HG02884 (cell line): ENCODE measurements at regions not wholly inside any gene's neighbourhood (a gene's known extent, or its start where the extent isn't known, plus 50 kb on each side); places are given as distances from the start of the nearest gene placed in this dataset.

Experiments
- ATAC-seq: cut with Tn5 transposase; IDR thresholded peaks from one replicate; pipeline ENCODE4 v1.9.1; 2021; ENCODE audit warnings: mild to moderate bottlenecking, moderate library complexity; ENCODE audit not compliant: unreplicated experiment

DNA sequence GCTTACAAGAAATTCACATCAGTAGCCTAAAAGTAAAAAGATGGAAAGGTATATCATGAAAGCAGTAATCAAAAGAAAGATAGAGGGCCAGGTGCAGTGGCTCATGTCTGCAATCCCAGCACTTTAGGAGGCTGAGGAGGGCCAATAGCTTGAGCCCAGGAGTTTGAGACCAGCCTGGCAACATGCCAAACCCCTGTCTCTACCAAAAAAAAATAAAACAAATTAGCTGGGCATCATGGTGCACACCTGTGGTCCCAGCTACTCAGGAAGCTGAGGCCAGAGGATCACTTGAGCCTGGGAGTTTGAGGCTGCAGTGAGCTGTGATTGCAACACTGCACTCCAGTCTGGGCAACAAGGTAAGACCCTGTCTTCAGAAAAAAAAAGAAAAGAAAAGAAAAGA lies 55.5 kb downstream of the GSPT2 start:
- no peak for ATAC-seq

DNA sequence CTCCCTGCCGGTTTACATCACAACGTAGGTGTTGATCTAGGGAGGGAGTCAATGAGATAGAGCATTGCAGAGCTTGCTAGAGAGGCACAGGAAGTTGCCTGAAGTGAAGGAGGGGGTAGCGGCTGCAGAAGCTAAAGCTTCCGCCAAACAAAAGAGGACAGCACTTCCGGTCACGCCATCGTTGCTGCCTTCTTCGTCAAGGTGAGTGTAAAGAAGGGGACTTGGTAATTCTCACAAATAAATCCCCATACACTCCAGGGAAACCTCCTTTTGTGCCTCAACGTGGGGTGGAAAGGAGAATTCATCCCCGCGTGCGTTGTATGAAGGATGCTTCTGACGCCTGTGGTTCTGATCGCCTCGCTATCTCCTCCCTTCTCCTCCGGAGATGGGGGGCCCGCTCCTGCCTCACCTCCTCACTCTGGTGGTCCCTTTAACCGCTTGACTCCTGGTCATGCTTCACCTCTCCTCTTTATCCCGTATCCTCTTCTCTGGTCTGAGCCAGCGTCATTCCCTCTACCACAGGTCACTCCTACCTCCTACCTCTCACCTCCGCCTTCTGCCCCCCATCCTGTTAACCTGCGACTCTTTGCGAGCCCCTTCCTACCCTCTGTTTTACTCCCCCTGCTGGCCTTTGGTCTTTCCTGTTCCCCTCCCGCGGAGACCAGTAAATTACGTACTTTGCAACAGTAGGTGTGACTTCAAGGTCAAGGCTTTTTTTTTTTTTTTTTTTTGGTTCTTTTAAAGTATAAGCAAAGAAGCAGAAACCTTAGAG lies 59.9 kb downstream of the GSPT2 start:
- peak; percentile 90 for ATAC-seq

DNA sequence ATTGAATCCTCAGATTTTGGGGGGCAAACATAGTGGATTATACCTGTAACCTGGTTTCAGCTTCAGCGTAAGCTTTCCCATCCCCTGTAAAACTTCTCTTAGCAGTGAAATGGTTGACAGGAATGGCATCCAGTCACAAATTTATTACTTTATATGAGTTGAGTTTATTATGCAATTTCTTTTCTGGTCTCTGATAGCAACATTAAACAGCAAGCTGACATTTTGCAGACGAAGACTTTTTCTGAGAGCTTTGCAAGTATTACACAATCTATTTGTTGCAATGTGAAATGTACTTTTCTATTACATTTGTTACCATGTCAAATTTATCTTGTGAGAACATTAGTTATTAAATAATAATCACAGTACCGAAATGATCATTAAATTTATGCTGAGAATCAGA lies 60.6 kb downstream of the GSPT2 start:
- ATAC-seq, result no peak

DNA sequence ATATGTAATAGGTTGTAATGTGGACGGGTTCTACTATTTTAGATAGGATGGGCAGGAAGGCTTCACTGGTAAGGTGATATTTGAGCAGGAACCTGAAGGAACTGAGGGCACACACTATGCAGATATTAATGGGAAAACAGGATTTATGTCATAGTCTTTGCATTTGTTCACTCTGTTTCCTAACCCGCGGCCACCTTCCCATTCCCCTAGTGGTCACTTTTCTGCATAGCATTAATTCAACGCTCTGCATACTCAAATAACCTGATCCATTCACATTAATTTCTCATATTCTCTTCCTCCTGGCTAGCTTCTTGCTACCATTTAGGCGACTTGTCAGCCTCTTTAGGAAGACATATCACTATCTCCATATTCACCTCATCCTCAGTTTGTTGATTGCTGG lies 61.5 kb downstream of the GSPT2 start:
- ATAC-seq, result no peak

DNA sequence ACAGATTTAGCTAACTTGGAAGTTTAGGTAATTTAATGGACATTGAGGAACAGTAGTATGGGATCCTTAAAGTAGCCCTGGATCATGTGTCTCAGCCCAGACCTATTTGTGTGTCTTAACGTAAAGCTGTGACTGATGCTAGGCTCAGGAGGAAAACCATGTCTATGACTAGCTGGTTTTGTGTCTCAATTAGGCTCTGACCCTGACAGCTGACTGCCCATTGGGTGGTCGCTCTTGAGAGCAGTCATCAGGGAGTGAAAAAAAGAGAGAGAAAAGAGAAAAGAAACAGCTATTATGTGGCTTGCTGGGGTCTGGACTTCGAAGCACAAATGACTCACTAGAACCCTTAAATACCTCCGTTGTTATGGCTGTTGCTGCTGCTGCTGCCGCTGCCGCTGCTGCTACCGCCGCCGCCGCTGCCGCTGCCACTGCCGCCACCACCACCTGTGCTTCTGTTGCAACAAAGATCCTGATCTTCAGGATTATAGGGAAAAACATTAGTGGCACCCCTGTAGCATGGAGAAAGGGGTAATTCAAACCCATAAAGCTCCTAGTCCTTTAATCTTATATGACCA lies 70.7 kb downstream of the GSPT2 start:
- no peak for ATAC-seq

DNA sequence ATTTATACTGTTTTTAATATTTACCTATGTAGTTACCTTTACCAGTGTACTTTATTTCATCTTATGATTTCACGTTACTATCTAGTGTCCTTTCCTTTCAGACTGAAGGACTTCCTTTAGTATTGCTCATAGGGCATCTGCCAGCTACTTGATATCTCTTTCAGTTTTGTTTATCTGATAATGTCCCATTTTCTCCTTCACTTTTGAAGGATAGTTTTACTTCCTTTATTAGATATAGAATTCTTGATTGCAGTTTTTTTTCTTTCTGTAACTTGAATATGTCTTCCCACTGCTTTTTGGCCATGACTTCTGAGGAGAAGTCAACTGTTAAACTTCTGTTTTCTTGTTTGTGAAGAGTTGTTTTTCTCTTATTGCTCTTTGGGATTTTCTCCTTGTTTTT lies 69.4 kb upstream of the MAGED1 start:
- no peak for ATAC-seq

DNA sequence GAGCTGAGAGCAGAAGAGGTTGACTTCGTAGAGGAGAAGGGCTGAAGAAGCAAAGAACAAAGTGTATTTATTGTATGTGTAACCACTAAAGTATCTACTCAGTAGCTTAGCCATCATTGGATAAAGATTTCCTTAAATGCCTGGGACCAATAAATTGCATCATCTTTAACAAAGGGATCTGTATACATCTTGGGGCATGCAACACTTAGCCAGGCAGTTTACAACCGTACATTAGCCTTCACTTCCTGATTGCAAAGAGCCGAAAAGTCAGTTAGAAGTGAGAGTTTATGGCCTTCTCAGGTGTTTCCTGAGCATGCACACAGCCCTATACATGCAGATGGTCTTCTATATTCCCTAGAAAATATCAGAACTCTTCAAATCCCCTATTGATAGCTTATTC lies 68.0 kb upstream of the MAGED1 start:
- no peak for ATAC-seq

DNA sequence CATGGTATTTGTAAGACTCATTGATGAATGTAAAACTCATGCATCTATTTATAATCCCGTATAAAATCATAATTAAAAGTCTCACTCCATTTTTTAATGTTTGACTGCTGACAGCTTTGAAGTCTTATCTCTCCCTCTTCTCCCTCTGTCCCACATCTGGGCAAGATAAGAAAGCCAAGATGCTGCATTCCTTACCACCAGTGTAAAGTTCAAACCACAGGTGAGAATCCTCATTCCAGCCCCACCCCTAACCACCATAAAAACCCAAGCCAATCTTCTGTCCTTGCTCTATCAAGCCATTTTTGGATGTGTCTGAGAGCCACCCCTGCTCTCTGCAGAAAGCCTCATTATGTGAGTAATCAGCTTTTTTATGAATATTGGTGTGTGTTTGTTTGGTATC lies 59.3 kb upstream of the MAGED1 start:
- ATAC-seq, result no peak

DNA sequence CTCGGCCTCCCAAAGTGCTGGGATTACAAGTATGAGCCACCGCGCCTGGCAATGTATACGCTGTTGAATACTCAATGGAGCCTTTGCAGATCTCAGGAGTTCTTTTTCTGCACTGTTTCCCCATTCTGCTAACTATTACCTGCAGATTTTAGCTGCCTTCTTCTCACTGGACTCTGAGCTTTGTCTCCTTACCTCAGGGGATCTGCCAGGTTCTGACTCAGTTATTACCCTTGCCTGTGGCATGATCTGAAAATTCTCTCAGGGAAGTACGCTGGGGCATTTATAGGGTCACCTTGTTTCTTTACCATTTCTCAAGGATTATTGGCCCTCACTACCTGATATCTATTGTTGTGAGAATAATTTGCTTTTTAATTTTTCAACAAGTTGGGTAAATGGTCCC lies 56.6 kb upstream of the MAGED1 start:
- no peak for ATAC-seq

DNA sequence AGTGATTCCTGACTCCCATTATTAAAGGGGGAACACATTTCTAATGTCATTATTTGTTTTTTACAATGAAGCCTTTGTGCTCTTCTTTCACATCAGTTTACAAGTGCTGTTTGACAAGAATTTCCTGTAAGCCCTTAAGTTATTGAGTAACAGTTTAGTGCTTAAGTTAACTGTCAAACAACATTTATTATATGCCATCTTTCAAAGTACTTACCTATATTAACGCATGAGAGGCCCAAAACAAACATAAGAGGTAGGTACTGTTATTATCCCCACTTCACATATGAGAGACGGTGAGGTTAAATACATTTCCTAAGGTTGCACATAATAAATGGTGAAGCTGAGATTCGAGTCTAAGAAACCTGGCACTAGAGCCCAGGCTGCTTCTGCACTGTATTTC lies 56.0 kb upstream of the MAGED1 start:
- no peak for ATAC-seq

DNA sequence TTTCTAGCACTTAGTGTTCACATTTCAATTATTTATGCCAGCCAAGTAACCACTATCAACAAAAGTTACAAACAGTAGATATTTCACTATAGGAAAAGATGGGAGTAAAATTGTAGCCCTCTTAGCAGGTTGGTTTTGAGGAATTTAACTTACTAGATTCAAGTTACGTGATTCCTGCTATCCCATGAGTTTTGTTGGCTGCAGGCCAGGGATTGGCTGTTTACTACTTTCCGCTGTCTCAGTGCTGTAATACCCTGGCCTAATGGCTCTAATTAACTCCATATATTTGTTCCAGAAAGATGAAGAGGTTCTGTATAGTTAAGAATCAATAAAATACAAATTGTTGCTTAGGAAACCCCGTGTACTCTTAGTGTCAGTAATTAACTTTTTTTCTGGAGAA lies 55.5 kb upstream of the MAGED1 start:
- ATAC-seq, result no peak
